ENCODE measurements at regions not wholly inside any gene's neighbourhood (a gene's known extent, or its start where the extent isn't known, plus 50 kb on each side); places are given as distances from the start of the nearest gene placed in this dataset.

DNA sequence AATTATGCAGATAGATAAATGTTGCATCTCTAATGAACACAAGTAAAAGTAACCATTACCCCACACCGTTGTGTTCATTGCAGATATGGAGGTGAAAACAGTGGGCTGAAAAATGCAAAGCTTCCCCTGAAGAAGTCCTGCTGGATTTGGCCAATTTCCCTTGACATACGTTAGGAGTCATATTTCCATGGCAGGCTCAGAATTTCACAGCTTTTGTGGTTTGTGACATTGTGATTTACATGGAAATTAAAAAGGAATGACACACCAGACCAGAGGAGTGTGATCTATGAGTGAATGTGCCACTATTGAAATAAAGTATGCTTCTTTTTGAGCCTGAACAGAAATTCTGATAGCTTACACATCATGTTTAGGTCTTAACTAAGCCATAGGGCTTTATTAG lies 221.1 kb upstream of the TMTC4 start:
- TF ChIP-seq, protein P1, sequence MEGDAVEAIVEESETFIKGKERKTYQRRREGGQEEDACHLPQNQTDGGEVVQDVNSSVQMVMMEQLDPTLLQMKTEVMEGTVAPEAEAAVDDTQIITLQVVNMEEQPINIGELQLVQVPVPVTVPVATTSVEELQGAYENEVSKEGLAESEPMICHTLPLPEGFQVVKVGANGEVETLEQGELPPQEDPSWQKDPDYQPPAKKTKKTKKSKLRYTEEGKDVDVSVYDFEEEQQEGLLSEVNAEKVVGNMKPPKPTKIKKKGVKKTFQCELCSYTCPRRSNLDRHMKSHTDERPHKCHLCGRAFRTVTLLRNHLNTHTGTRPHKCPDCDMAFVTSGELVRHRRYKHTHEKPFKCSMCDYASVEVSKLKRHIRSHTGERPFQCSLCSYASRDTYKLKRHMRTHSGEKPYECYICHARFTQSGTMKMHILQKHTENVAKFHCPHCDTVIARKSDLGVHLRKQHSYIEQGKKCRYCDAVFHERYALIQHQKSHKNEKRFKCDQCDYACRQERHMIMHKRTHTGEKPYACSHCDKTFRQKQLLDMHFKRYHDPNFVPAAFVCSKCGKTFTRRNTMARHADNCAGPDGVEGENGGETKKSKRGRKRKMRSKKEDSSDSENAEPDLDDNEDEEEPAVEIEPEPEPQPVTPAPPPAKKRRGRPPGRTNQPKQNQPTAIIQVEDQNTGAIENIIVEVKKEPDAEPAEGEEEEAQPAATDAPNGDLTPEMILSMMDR (IDR thresholded peaks at IDR 0.05): no peak
- TF ChIP-seq POLR2A (IDR thresholded peaks at IDR 0.05): no peak
- TF ChIP-seq POLR2AphosphoS5 (IDR thresholded peaks at IDR 0.05): no peak
